A673 (cell line): ENCODE measurements at regions not wholly inside any gene's neighbourhood (a gene's known extent, or its start where the extent isn't known, plus 50 kb on each side); places are given as distances from the start of the nearest gene placed in this dataset.

Source experiments
- CTCF ChIP-seq: fragments of 300-800, 200-600 bp; sonication (generic); conservative IDR thresholded peaks from 2 replicates; pipeline ENCODE4 v1.5.1; 2017; ENCODE audit warnings: low read depth, mild to moderate bottlenecking, antibody characterized with exemption, low read length, moderate library complexity, mixed read lengths
- EZH2 ChIP-seq: fragments of 200-600 bp; sonication (generic); IDR thresholded peaks from 2 replicates; pipeline ENCODE4 v1.6.1; 2017; ENCODE audit warnings: borderline replicate concordance, low read depth, mild to moderate bottlenecking, mixed read lengths, antibody characterized with exemption, low read length; ENCODE audit not compliant: poor library complexity, severe bottlenecking

DNA sequence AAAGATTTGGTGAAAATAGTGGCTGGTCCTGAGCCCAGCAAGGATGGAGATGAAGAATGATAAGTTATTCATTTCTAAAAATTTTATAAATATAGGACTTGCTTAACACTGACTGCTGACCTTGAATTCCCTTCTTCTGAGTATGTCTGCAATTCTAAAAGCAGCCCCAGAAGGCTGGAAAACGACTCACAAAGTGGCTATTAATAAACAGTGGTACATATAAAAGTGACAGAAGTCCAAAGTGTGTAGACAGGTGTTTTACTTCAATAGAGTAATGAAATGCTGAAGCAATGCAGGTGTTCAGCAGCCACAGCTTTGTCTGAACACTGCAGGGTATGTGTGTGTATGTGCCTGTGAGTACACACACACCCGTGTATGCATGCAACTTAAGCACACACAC is 219.0 kb upstream of the NRIP1 start:
- no peak for TF ChIP-seq CTCF
- no peak for TF ChIP-seq EZH2
